Epithelial cell of proximal tubule (primary cell): ENCODE measurements at regions not wholly inside any gene's neighbourhood (a gene's known extent, or its start where the extent isn't known, plus 50 kb on each side); places are given as distances from the start of the nearest gene placed in this dataset.
A peak's percentile ranks its signal among the peaks of the same experiment; 100 is the strongest.
"Not testable (repeated sequence)": the region's sequence is repeated elsewhere in the genome, so short reads cannot be mapped to it uniquely, and the experiment has no call there.

Experiments
- DNase-seq: peaks from one replicate; pipeline ENCODE4 v3.0.0-alpha.2; 2011; ENCODE audit warnings: low read depth
- H3K4me3 ChIP-seq: 2 replicates; pipeline ENCODE4 v1.5.1; 2011; ENCODE audit warnings: low read depth, mild to moderate bottlenecking, low read length
- TF ChIP-seq, protein P1 (sequence below): conservative IDR thresholded peaks from 2 replicates; pipeline ENCODE4 v1.5.1; 2012; ENCODE audit warnings: low read depth, mild to moderate bottlenecking, low read length

DNA sequence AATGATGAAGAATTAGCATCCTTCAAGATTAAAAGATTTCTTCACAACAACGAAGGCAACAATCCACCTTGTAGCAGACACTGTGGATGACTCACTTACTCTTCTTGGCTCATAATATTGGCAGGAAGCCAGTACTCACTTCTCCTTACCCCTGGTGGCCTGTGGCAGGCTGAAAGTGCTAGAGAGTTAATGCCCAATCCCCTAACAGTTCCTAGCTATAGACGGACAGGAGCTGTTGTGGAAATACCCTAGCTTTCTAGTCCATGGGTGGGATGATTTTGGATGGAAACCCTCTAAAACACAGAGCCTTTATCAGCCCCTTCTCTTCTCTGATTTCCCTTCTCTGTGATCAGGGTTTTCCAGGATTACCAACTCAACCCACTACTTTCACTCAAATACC lies 128.6 kb upstream of the NYAP2 start:
- H3K4me3 ChIP-seq = no peak overlapping the region
- DNase-seq = peak; percentile 51
- TF ChIP-seq, protein P1, sequence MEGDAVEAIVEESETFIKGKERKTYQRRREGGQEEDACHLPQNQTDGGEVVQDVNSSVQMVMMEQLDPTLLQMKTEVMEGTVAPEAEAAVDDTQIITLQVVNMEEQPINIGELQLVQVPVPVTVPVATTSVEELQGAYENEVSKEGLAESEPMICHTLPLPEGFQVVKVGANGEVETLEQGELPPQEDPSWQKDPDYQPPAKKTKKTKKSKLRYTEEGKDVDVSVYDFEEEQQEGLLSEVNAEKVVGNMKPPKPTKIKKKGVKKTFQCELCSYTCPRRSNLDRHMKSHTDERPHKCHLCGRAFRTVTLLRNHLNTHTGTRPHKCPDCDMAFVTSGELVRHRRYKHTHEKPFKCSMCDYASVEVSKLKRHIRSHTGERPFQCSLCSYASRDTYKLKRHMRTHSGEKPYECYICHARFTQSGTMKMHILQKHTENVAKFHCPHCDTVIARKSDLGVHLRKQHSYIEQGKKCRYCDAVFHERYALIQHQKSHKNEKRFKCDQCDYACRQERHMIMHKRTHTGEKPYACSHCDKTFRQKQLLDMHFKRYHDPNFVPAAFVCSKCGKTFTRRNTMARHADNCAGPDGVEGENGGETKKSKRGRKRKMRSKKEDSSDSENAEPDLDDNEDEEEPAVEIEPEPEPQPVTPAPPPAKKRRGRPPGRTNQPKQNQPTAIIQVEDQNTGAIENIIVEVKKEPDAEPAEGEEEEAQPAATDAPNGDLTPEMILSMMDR = peak; percentile 43

DNA sequence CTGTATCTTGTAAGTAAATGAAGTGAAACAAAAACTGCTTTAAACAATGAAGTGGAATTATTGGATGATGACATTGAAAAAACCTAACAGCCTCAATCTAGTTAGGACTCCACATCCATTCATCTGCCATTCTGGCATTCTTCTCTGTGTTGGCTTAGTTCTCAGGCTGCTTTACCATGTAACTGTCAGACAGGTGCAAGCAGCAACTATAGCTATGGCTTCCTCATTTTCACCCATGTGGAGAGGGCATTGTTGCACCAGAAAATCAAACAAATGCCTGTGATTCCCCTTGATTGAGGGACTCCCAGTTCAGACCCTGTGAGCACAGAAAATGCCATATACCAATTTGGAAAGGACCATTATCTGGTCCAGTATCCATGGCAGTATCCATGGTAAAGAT lies 129.5 kb upstream of the NYAP2 start:
- no peak overlapping the region for H3K4me3 ChIP-seq
- no peak for DNase-seq
- TF ChIP-seq, protein P1 = no peak

DNA sequence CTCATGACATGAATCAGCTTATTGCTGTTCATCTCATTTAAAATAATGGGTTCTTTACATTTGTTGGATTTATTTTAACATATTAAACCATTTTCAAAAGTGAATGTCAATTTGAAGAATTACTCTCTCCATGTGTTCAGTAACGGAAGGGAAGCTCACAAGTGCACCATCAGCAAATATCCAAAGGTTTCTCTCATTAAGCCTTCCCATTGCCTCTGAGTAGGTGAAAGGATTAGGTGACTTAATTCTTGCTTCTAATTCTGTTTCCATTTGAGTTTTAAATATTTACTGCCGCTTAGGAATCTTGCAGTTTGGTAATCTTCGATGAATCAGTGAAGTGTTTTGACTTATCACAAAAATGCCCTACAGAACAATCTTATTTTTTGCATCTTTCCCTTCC lies 145.1 kb upstream of the NYAP2 start:
- DNase-seq = no peak
- TF ChIP-seq, protein P1 = no peak
- no peak overlapping the region for H3K4me3 ChIP-seq

DNA sequence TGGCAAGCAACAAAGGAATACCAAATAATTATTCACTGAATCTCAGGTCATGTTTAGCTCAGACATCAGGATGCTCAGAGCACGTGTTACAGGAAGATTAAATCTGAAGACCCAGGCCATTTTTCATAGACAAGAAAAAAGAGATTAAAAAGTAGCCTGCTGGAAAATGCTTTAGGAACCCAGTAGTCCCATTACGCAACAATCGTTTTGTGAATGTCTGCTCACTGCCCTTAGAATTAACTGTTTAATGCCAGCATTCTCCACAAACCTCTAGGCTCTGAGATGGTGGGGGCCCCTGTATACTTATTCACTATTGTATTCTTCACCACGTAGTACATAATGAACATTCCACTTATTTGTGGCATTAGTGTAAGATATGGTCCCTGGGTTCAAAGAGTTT lies 154.6 kb upstream of the NYAP2 start:
- TF ChIP-seq, protein P1 = no peak
- DNase-seq = no peak
- no peak overlapping the region for H3K4me3 ChIP-seq

DNA sequence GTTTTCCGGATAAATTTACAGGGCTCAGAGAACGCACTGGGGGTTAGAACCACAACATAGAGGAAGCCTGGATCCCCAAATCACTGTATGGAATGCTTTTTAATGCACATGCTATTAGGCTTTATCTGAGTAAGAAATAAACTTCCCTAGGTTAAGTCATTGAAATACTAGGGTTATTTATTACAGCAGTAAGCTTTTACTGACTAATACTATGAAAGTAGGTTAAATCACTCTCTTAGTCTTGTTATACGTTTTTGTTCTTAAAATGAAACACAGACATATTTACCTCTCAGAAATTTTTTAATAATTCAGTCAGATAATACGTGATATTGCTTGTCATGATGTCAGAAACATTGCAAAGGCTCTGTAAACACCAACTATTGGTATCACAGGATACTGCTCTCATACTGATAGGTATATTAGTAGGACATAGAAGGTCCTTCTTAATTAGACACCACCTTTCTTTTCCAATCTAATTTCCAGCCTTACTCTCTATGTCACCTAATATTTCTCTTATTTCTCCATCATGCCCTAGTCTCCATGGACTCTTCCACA lies 162.7 kb upstream of the NYAP2 start:
- TF ChIP-seq, protein P1 = no peak
- DNase-seq = no peak
- H3K4me3 ChIP-seq = no peak overlapping the region

DNA sequence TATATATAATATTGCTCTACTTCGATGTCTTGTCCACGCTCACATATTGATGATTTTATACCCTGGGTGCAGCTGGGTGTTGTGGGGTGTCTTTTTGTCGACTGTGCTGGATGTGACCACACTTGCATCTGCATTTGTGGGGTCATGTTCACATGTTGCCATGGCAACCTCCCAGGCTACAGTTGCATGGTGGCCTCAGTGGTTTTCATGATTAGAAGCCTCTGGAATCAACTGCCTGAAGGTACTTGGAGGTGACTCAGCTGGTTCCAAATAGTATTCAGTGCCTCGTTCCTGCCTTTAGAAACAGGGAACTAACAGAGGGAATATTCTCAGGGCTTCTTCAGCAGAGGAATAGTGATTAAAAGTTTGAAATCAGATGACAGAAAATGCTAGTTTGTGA lies 166.3 kb upstream of the NYAP2 start:
- no peak for DNase-seq
- TF ChIP-seq, protein P1 = no peak
- H3K4me3 ChIP-seq = no peak overlapping the region

DNA sequence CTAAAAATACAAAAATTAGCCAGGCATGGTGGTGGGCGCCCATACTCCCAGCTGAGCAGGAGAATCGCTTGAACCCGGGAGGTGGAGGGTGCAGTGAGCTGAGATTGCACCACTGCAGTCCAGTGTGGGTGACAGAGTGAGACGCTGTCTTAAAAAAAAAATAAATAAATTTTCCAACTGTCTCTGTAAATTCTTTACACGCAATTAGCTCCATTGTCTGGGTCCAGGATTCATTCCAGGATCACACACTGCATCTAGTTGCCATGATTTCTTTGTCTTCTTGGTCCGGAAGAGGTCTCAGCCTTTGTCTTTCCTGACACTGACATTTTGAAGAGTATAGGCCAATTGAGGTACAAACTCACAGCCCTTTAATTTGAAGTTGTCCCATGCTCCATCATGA lies 167.6 kb upstream of the NYAP2 start:
- no peak overlapping the region for H3K4me3 ChIP-seq
- TF ChIP-seq, protein P1 = no peak
- DNase-seq = no peak

DNA sequence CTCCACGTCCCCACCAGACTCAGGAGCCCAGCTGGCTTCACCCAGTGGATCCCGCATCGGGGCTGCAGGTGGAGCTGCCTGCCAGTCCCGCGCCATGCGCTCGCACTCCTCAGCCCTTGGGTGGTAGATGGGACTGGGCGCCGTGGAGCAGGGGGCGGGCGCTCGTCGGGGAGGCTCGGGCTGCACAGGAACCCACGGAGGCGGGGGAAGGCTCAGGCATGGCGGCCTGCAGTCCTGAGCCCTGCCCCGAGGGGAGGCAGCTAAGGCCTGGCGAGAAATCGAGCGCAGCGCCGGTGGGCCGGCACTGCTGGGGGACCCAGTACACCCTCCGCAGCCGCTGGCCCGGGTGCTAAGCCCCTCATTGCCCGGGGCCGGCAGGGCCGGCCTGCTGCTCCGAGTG lies 170.2 kb upstream of the NYAP2 start:
- not testable (repeated sequence) for DNase-seq, H3K4me3 ChIP-seq
